WI38 (cell line): ENCODE measurements at regions not wholly inside any gene's neighbourhood (a gene's known extent, or its start where the extent isn't known, plus 50 kb on each side); places are given as distances from the start of the nearest gene placed in this dataset.

Experiments used
- H3K4me3 ChIP-seq: 2 replicates; pipeline ENCODE4 v1.5.1; 2011; ENCODE audit warnings: low read depth, mild to moderate bottlenecking, control low read depth, low read length
- CTCF ChIP-seq: IDR thresholded peaks from 2 replicates; pipeline ENCODE4 v1.5.1; 2012; ENCODE audit warnings: low read depth, mild to moderate bottlenecking, control low read depth, low read length

- TF ChIP-seq CTCF: no peak
- H3K4me3 ChIP-seq: no peak overlapping the region
Measured at GRCh38 chr13:107244241-107244640, 676.3 kb upstream of the ARGLU1 start.

DNA sequence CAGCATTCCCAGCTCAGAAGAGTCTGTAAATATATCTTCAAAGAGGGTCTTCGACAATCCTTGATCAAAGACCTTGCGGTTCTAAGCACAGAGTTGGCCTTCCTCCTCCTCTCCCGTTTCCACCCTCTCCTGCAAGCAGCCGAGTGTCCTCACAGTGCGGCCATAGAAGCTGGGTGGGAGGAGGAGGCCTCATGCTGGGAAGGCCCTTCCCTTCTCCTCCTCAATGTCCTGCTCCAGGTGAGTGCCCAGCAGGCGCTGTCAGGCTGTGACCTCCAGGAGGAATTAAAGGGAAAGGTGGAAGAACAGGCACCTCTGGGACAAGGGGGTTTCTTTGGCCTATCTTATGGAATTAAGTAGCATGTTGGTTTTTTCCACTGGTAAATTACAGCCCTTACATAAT is 674.2 kb upstream of the ARGLU1 start:
- no peak overlapping the region for H3K4me3 ChIP-seq
- no peak for TF ChIP-seq CTCF

- no peak overlapping the region for H3K4me3 ChIP-seq
- no peak for TF ChIP-seq CTCF
Measured at GRCh38 chr13:107241381-107241780, 673.4 kb upstream of the ARGLU1 start.

DNA sequence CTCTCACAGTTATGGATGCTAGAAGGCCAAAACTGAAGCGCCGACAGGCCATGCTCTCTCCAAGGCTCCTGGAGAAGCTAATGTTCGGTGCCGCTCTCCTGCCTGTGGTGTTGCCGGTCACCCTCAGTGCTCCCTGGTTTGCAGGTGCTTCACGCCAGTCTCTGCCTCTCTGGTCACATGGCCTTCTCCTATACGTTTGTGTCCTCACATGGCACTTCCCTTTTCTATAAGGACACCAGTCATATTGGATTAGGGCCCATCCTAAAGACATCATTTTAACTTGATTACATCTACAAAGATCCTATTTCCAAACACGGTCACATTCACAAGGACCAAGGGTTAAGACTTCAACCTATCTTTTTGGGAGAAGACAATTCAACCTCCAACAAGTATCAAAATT is 671.3 kb upstream of the ARGLU1 start:
- no peak for TF ChIP-seq CTCF
- no peak overlapping the region for H3K4me3 ChIP-seq

GRCh38 chr13:107238262-107238981 is 670.5 kb upstream of the ARGLU1 start:
- no peak overlapping the region for H3K4me3 ChIP-seq
- no peak for TF ChIP-seq CTCF

GRCh38 chr13:107234319-107235073 is 666.6 kb upstream of the ARGLU1 start:
- no peak for TF ChIP-seq CTCF
- H3K4me3 ChIP-seq: peak overlapping the region; percentile 33

- no peak for TF ChIP-seq CTCF
- no peak overlapping the region for H3K4me3 ChIP-seq
Measured at GRCh38 chr13:107233541-107233940, 665.6 kb upstream of the ARGLU1 start.
